Skeletal muscle cell (primary cell): ENCODE measurements at regions not wholly inside any gene's neighbourhood (a gene's known extent, or its start where the extent isn't known, plus 50 kb on each side); places are given as distances from the start of the nearest gene placed in this dataset.
"Not testable (repeated sequence)": the region's sequence is repeated elsewhere in the genome, so short reads cannot be mapped to it uniquely, and the experiment has no call there.

Experiments
- DNase-seq: peaks from one replicate; pipeline ENCODE4 v3.0.0-alpha.2; 2010; ENCODE audit warnings: low read depth
- H3K4me3 ChIP-seq: 2 replicates; pipeline ENCODE4 v1.5.1; 2011; ENCODE audit warnings: low read depth, mild to moderate bottlenecking, control low read depth, low read length, moderate library complexity

GRCh38 chr5:167839065-167839464 is 452.4 kb upstream of the WWC1 start:
- no peak overlapping the region for H3K4me3 ChIP-seq
- no peak for DNase-seq

GRCh38 chr5:167840527-167841130 is 450.8 kb upstream of the WWC1 start:
- H3K4me3 ChIP-seq: no peak overlapping the region
- no peak for DNase-seq

GRCh38 chr5:167843881-167844572 is 447.4 kb upstream of the WWC1 start:
- no peak overlapping the region for H3K4me3 ChIP-seq
- no peak for DNase-seq

- no peak overlapping the region for H3K4me3 ChIP-seq
- no peak for DNase-seq
These were observed 445.5 kb upstream of the WWC1 start for GRCh38 chr5:167845952-167846351.

GRCh38 chr5:167849874-167850273 is 441.6 kb upstream of the WWC1 start:
- H3K4me3 ChIP-seq: no peak overlapping the region
- no peak for DNase-seq

GRCh38 chr5:167850911-167851310 is 440.5 kb upstream of the WWC1 start:
- no peak overlapping the region for H3K4me3 ChIP-seq
- no peak for DNase-seq

GRCh38 chr5:167851416-167851815 is 440.0 kb upstream of the WWC1 start:
- no peak for DNase-seq
- H3K4me3 ChIP-seq: no peak overlapping the region

GRCh38 chr5:167852515-167852914 is 438.9 kb upstream of the WWC1 start:
- no peak for DNase-seq
- no peak overlapping the region for H3K4me3 ChIP-seq

- no peak overlapping the region for H3K4me3 ChIP-seq
- DNase-seq: peak; percentile 24
These were observed 438.0 kb upstream of the WWC1 start for GRCh38 chr5:167853421-167853820.

GRCh38 chr5:167855818-167856217 is 435.6 kb upstream of the WWC1 start:
- no peak for DNase-seq
- no peak overlapping the region for H3K4me3 ChIP-seq

- DNase-seq: no peak
- H3K4me3 ChIP-seq: no peak overlapping the region
These were observed 434.1 kb upstream of the WWC1 start for GRCh38 chr5:167857321-167857720.

GRCh38 chr5:167858186-167858855 is 433.1 kb upstream of the WWC1 start:
- DNase-seq, H3K4me3 ChIP-seq: not testable (repeated sequence)

- DNase-seq: no peak
- no peak overlapping the region for H3K4me3 ChIP-seq
These were observed 430.1 kb upstream of the WWC1 start for GRCh38 chr5:167861129-167861927.

- no peak overlapping the region for H3K4me3 ChIP-seq
- no peak for DNase-seq
These were observed 429.5 kb upstream of the WWC1 start for GRCh38 chr5:167861928-167862426.

GRCh38 chr5:167863883-167864282 is 427.6 kb upstream of the WWC1 start:
- DNase-seq: no peak
- no peak overlapping the region for H3K4me3 ChIP-seq

GRCh38 chr5:167864801-167865200 is 426.6 kb upstream of the WWC1 start:
- no peak for DNase-seq
- no peak overlapping the region for H3K4me3 ChIP-seq

GRCh38 chr5:167866797-167867196 is 424.6 kb upstream of the WWC1 start:
- DNase-seq: no peak
- H3K4me3 ChIP-seq: no peak overlapping the region

GRCh38 chr5:167867281-167867680 is 424.2 kb upstream of the WWC1 start:
- no peak overlapping the region for H3K4me3 ChIP-seq
- DNase-seq: no peak

GRCh38 chr5:167869125-167869524 is 422.3 kb upstream of the WWC1 start:
- no peak overlapping the region for H3K4me3 ChIP-seq
- no peak for DNase-seq

- DNase-seq: no peak
- no peak overlapping the region for H3K4me3 ChIP-seq
These were observed 421.4 kb upstream of the WWC1 start for GRCh38 chr5:167870055-167870454.
